Transverse colon (tissue), 4 donors: ENCODE measurements at regions not wholly inside any gene's neighbourhood (a gene's known extent, or its start where the extent isn't known, plus 50 kb on each side); places are given as distances from the start of the nearest gene placed in this dataset.

ENCODE experiments used
- DNase-seq: peaks from one replicate; pipeline ENCODE4 v3.0.0-alpha.2; 2019
- H3K27ac ChIP-seq, 4 donors: fragments of 200-600 bp; sonication (generic); 2 replicates each; pipeline ENCODE4 v1.5.1; 2016 to 2018; ENCODE audit warnings: inconsistent platforms in 4 of 4
- H3K27me3 ChIP-seq: fragments of 200-600 bp; sonication (generic); 2 replicates; pipeline ENCODE4 v1.5.1; 2017; ENCODE audit warnings: inconsistent platforms
- H3K36me3 ChIP-seq, 4 donors: fragments of 200-600 bp; sonication (generic); 2 replicates each; pipeline ENCODE4 v1.5.1; 2017 to 2019; ENCODE audit warnings: inconsistent platforms in 4 of 4
- H3K4me1 ChIP-seq, 4 donors: fragments of 200-600 bp; sonication (generic); 2 replicates each; pipeline ENCODE4 v1.5.1; 2017 to 2020; ENCODE audit warnings: inconsistent platforms in 4 of 4
- H3K4me3 ChIP-seq, 4 donors: fragments of 200-600 bp; sonication (generic); 1 replicate in 1 of 4; 2 replicates in 3 of 4; pipeline versions ENCODE4 v1.5.1 to v1.6.1; 2017 to 2019; ENCODE audit warnings: inconsistent platforms in 4 of 4
- H3K9me3 ChIP-seq, 2 donors: fragments of 200-600 bp; sonication (generic); 2 replicates each; pipeline ENCODE4 v1.5.1; 2017 to 2019; ENCODE audit warnings: inconsistent platforms in 2 of 2
- CTCF ChIP-seq, 5 experiments: fragments of 200-600 bp in 3 of 5; fragments of 450-650 bp in 2 of 5; sonication (generic) in 3 of 5; IDR thresholded peaks; 1 replicate in 2 of 5; 2 replicates in 3 of 5; pipeline ENCODE4 v1.5.1; 2016 to 2017; ENCODE audit warnings: antibody characterized with exemption in 5 of 5, inconsistent platforms in 3 of 5, mild to moderate bottlenecking in 2 of 5, moderate library complexity in 1 of 5
- EP300 ChIP-seq: sonication (generic); formaldehyde crosslinking; IDR thresholded peaks from one replicate; pipeline ENCODE4 v1.6.1; 2017; ENCODE audit warnings: antibody characterized with exemption, low read depth
- POLR2A ChIP-seq: fragments of 450-650 bp; IDR thresholded peaks from one replicate; pipeline ENCODE4 v1.6.1; 2016; ENCODE audit warnings: antibody characterized with exemption, mild to moderate bottlenecking, moderate library complexity
- POLR2AphosphoS5 ChIP-seq, 3 donors: sonication (generic); formaldehyde crosslinking; IDR thresholded peaks; one replicate each; pipeline ENCODE4 v1.6.1; 2016; ENCODE audit warnings: antibody characterized with exemption in 3 of 3
- WGBS, 2 donors: methylation state at CpG; one replicate each; pipeline ENCODE4 v1.1.5; 2018; ENCODE audit warnings: low coverage in 1 of 2; 5-methylcytosine and 5-hydroxymethylcytosine counted together
- in situ Hi-C, 4 donors: fragments of 200-750 bp; cut with MboI; loops; one replicate each; pipeline versions ENCODE4 v1.15.0 to v1.15.1; 2017; ENCODE audit warnings: low sequenced_read_pairs in 3 of 4, low pct_ligation_motif_present in 1 of 4, low pct_unique_long_range_greater_than_20kb in 1 of 4
- intact Hi-C: fragments of 100-400 bp; cut with DNase I; formaldehyde crosslinking; loops from one replicate; pipeline ENCODE4 v1.15.1; 2023; ENCODE audit warnings: low total_unique reads

DNA sequence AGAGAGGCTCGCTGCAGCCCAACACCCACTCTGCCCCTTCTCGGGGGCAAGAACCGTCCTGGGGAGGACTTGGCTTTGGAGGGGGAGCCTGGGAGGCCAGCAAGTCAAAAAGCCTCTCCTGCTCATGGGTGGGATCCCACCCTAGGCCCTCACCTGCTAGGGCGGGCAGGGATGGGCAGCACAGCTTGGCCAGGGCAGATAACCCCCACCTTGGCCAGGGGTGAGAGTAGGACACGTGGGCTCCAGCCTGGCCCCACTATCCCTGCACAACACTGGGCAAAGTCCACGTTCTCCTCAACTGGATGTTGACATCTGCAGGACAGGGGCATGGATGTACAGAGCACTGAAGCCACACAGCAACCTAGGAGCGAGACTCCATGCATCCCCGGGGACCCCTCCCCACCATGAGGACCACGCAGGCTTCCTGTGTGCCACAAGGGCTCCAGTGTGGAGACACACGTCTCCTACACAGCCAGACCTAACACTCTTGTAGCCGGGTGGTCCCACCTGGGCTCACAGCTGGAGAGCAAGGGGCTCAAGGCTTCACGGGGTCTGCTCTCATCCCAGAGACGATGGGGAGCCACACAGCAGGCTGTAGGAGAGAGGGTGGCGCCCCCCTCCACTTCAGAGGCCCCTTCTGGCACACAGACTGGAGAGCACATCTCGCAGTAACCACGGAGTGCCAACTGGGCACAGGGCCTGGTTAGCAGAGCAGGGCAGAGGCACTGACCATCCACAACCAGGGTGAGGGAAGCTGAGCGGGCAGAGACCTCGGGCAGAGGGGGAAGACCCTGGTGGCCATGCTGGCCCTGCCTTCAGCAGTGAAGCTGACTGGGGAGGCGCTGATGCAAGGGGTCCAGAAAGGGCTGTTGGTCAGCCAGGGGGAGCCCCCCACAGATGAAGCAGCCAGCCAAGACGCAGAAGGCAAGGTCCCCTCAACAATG lies 171.1 kb downstream of the CRYBB2 start:
- H3K27ac ChIP-seq: no peak overlapping the region
- 85% methylated on average over 20 of the region's 20 CpGs; no CpG with 5 or more reads in 1 of the 2 donors for WGBS, 2 donors
- H3K4me3 ChIP-seq: no peak overlapping the region
- no peaks in the 10 kb centered on the region for H3K27me3 ChIP-seq
- H3K9me3 ChIP-seq: no peaks in the 10 kb centered on the region
- TF ChIP-seq POLR2AphosphoS5 (IDR thresholded peaks at IDR 0.05): no peak
- TF ChIP-seq EP300: no peak
- no peak for TF ChIP-seq POLR2A
- TF ChIP-seq CTCF (IDR thresholded peaks at IDR 0.05): no peak
- peaks cover 0 to 18% (median 2%) of the 10 kb centered on the region in 4 donors for H3K4me1 ChIP-seq
- H3K36me3 ChIP-seq: no peaks in the 10 kb centered on the region
- DNase-seq: no peak
- in situ Hi-C loops: no loop called here
- intact Hi-C loops: no loop called here

DNA sequence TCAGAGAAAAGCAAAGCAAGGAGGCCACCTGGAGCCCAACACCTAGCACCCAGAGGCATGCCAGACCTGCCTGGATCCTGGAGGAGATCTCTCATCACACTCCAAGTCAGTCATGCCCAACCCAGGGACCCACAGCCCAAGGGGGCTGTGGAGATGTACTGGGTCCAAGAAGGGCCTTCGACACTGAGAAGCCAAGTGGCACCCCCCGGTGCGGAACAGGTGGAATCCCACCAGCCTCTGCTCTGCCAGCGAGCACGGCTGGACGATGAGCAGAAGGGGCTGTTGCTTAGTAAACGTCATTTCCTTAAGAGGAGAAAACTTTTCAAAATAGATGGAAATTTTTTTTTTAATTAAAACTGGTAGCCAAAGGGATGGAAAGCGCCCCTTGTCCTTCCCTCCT lies 171.9 kb upstream of the GRK3 start:
- intact Hi-C loops: no loop called here
- in situ Hi-C loops: no loop called here
- H3K4me1 ChIP-seq: peaks cover 0 to 29% (median 4%) of the 10 kb centered on the region in 4 donors
- H3K36me3 ChIP-seq: no peaks in the 10 kb centered on the region
- TF ChIP-seq CTCF (IDR thresholded peaks at IDR 0.05) (no peak), POLR2A (no peak), POLR2AphosphoS5 (IDR thresholded peaks at IDR 0.05) (no peak), EP300 (no peak)
- DNase-seq: no peak
- H3K27me3 ChIP-seq: no peaks in the 10 kb centered on the region
- no peaks in the 10 kb centered on the region for H3K9me3 ChIP-seq
- 90 to 94% methylated on average over 7 to 8 of the region's 8 CpGs for WGBS, 2 donors
- H3K27ac ChIP-seq: no peak overlapping the region
- no peak overlapping the region for H3K4me3 ChIP-seq

DNA sequence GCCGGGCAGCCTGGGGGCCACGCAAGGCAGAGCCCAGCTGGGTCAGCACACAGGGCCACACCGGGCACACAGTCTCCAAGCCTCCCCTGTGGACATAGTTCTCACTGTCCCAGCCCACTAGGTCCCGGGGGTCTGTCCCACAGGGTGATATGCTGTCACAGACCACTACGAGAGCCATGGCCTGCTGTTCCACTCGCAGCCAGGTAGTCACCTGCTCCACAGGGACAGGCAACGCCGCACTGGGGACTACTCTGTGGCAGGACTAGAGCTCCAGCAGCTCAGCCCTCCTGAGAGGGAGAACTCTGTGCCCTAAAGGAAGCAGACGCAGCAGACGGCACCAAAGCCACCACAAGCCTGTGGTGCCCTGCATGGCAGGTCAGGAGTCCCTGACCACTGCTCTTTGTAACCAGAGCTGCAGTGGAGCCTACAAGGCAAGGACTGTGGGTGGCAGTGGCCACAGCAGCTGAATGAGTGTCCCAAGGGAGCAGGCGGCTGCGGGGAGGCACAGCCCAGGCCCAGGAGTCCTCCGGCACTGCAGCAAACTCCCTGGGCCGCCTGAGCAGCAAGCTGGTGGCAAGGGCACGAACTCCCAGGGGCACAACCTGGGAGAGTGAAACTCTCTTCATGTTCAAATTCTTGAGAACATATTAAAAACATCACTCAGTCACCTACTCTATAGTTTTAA lies 171.2 kb upstream of the GRK3 start:
- no peaks in the 10 kb centered on the region for H3K27me3 ChIP-seq
- WGBS, 2 donors: 95% methylated on average over 12 of the region's 15 CpGs; no CpG with 5 or more reads in 1 of the 2 donors
- H3K9me3 ChIP-seq: no peaks in the 10 kb centered on the region
- no peak for TF ChIP-seq POLR2A
- TF ChIP-seq EP300: no peak
- TF ChIP-seq CTCF (IDR thresholded peaks at IDR 0.05): no peak
- TF ChIP-seq POLR2AphosphoS5 (IDR thresholded peaks at IDR 0.05): no peak
- H3K4me3 ChIP-seq: no peak overlapping the region
- H3K4me1 ChIP-seq: peaks cover 3 to 36% (median 9%) of the 10 kb centered on the region in 4 donors
- in situ Hi-C loops (no loop called here), intact Hi-C loops (no loop called here)
- no peak overlapping the region for H3K27ac ChIP-seq
- DNase-seq: no peak
- H3K36me3 ChIP-seq: no peaks in the 10 kb centered on the region

DNA sequence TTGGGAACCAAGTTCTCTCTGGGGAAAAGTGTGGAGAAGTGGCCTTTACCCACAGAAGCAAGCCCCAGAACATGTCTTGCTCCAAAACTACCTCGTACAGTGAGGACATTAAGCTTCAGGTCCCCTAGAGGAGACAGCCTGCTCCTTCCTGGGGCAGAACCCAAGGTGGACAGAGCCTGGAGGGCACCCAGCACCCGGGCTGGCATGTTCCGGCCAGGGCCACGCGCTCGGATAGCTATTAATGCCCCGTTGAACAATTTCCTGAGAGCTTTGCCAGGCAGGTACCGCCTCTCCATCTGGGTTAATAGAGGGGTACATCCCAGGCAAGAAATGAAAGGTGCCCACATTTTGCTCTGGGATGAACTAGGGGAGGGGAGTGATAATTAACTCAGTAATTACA lies 169.0 kb upstream of the GRK3 start:
- Histone ChIP-seq H3K4me1 (peaks cover 3 to 39% (median 18%) of the 10 kb centered on the region in 4 donors), H3K27me3 (no peaks in the 10 kb centered on the region), H3K4me3 (no peak overlapping the region), H3K9me3 (no peaks in the 10 kb centered on the region), H3K36me3 (no peaks in the 10 kb centered on the region), H3K27ac (no peak overlapping the region)
- intact Hi-C loops (no loop called here), in situ Hi-C loops (no loop called here)
- no peak for DNase-seq
- TF ChIP-seq POLR2A (no peak), CTCF (IDR thresholded peaks at IDR 0.05) (no peak), EP300 (no peak), POLR2AphosphoS5 (IDR thresholded peaks at IDR 0.05) (no peak)
- WGBS, 2 donors: 90% methylated on average over 8 of the region's 8 CpGs; no CpG with 5 or more reads in 1 of the 2 donors
